Stromal cell of bone marrow (primary cell): ENCODE measurements at regions not wholly inside any gene's neighbourhood (a gene's known extent, or its start where the extent isn't known, plus 50 kb on each side); places are given as distances from the start of the nearest gene placed in this dataset.

Source experiments
- DNase-seq: peaks from one replicate; pipeline ENCODE4 v3.0.0-alpha.2; 2012; ENCODE audit warnings: low read depth

DNA sequence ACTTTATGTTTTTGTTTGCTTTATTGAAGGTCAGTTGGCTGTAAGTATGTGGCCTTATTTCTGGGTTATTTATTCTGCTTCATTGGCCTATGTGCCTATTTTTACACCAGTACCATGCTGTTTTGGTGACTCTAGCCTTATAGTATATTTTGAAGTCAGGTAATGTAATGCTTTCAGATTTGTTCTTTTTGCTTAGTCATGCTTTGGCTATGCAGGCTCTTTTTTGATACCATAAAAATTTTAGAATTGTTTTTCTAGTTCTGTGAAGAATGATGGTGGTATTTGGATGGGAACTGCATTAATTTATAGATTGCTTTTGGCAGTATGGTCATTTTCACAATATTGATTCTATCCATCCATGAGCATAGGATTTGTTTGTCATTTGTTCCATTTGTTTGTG is 63.5 kb upstream of the TTC14 start:
- no peak for DNase-seq

DNA sequence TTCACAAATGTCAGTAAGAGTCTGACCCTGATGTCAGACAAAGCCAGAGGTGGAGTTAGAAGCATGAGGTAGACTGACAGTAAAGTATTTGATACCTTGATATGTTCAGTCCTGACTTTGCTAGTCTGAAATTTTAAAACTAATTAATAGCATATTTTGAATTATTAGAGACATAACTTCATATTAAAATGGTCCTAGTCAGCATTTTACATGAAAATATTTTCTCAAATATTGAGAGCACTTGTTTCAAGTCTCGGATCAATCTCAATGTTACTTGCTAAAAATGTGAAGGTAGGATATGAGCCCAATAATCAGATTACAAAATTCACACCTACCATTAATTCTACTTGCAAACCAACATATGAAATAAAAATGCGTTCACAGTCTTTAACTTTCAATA is 58.1 kb upstream of the TTC14 start:
- DNase-seq = no peak

DNA sequence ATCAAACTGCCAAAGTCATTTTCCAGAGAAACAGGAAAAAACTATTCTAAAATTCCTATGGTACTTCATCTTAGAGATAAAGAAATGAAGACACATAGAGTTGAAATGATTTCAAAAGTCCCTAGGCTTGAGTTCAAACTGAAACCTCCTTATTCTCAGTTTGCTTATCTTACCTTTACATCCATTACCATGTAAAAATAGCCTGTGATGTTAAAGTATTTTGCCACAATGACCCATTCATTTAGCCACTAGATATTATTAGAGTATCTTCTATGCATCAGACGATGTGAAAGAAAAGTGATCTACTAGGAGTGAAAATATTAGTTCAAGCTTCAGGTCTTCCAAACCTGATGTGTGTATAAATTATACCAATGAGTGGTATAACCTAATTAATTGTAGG is 55.1 kb upstream of the TTC14 start:
- DNase-seq = no peak

DNA sequence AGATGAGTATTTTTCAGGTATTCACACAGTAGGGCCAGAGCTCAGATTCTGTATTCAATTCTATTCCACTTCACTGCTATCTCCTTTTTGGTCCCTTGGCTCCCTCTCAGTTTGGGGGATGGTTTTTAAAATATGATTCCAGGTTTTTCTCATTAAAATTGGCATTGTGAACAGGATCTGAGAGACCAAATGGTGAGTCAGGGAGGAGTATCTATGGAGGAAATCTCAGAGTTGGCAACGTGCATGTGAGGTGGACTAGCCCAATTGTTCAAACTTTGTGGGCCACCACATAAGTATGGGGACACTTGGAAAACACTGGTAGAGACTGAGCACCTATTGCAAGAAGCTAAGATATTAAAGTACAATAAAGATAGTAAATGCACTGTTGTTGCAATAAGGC is 53.9 kb upstream of the TTC14 start:
- peak; percentile 6 for DNase-seq
